HG02759 (cell line): ENCODE measurements at regions not wholly inside any gene's neighbourhood (a gene's known extent, or its start where the extent isn't known, plus 50 kb on each side); places are given as distances from the start of the nearest gene placed in this dataset.

Source experiments
- ATAC-seq: cut with Tn5 transposase; IDR thresholded peaks from one replicate; pipeline ENCODE4 v1.9.1; 2021; ENCODE audit warnings: mild to moderate bottlenecking, moderate library complexity; ENCODE audit not compliant: unreplicated experiment

GRCh38 chr7:42624471-42624870 is 287.4 kb downstream of the C7orf25 start:
- ATAC-seq: no peak

GRCh38 chr7:42621543-42622219 is 290.2 kb downstream of the C7orf25 start:
- no peak for ATAC-seq

GRCh38 chr7:42618651-42619360 is 293.1 kb downstream of the C7orf25 start:
- ATAC-seq: no peak

- no peak for ATAC-seq
These were observed 293.9 kb downstream of the C7orf25 start for GRCh38 chr7:42617806-42618457.

GRCh38 chr7:42617071-42617765 is 294.7 kb downstream of the C7orf25 start:
- ATAC-seq: no peak

- no peak for ATAC-seq
These were observed 297.2 kb downstream of the C7orf25 start for GRCh38 chr7:42614636-42615035.

GRCh38 chr7:42611961-42612360 is 299.9 kb downstream of the C7orf25 start:
- no peak for ATAC-seq

GRCh38 chr7:42611289-42611928 is 300.5 kb downstream of the C7orf25 start:
- no peak for ATAC-seq

GRCh38 chr7:42606193-42606905 is 305.5 kb downstream of the C7orf25 start:
- ATAC-seq: no peak

GRCh38 chr7:42605406-42606192 is 306.3 kb downstream of the C7orf25 start:
- no peak for ATAC-seq

GRCh38 chr7:42603496-42603895 is 308.4 kb downstream of the C7orf25 start:
- ATAC-seq: no peak

- ATAC-seq: no peak
These were observed 314.6 kb downstream of the C7orf25 start for GRCh38 chr7:42597300-42597699.

GRCh38 chr7:42596737-42597136 is 315.1 kb downstream of the C7orf25 start:
- no peak for ATAC-seq

GRCh38 chr7:42593860-42594259 is 318.0 kb downstream of the C7orf25 start:
- ATAC-seq: no peak

GRCh38 chr7:42590771-42591310 is 321.0 kb downstream of the C7orf25 start:
- no peak for ATAC-seq

GRCh38 chr7:42588876-42589275 is 323.0 kb downstream of the C7orf25 start:
- ATAC-seq: no peak

- ATAC-seq: no peak
These were observed 324.1 kb downstream of the C7orf25 start for GRCh38 chr7:42587806-42588205.

- ATAC-seq: no peak
These were observed 331.8 kb downstream of the C7orf25 start for GRCh38 chr7:42580061-42580460.

GRCh38 chr7:42575171-42575570 is 336.7 kb downstream of the C7orf25 start:
- ATAC-seq: no peak
